ENCODE measurements at regions not wholly inside any gene's neighbourhood (a gene's known extent, or its start where the extent isn't known, plus 50 kb on each side); places are given as distances from the start of the nearest gene placed in this dataset.

DNA sequence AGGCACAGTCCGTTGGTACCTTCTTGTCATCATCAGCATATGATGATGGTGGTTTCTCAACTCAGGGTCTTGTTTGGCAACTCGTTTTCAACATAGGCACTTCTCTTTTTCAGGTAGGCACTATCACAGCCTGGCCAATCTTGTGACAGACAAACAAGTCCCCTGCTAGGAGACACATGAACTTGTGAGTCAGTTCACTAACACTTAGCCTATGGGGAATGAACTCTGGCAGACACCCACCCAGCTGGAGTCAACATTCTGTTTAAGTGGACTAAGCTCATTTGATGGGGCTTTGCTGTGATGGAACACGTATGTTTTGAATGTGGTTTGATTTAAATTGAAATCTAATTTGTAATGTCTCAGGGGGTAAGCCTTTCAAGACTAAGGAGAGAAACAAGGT lies 100.7 kb upstream of the MAMLD1 start (continued):
- TF ChIP-seq ZNF318 (IDR thresholded peaks at IDR 0.05; ENCODE audit: borderline replicate concordance in 1 of 2, low read depth in 1 of 2), result no peak

GRCh38 chrX:150268839-150269355 lies 94.2 kb upstream of the MAMLD1 start:
- Histone ChIP-seq H3K4me1 (replicated peaks in 1 of 2; ENCODE audit: control insufficient read depth in 2 of 2, insufficient read depth in 2 of 2, low read length in 2 of 2) (no peaks in the 10 kb centered on the region), H3K9me1 (ENCODE audit: control insufficient read depth, insufficient read depth, low read length) (no peaks in the 10 kb centered on the region), H3K4me3 (no peak overlapping the region), H3K9me3 (replicated peaks; ENCODE audit: control insufficient read depth, insufficient read depth, low read depth, low read length) (no peaks in the 10 kb centered on the region), H3K4me2 (ENCODE audit: insufficient read depth, low read length) (no peak overlapping the region), H3K36me3 (ENCODE audit: control insufficient read depth, insufficient read depth, low read length) (no peaks in the 10 kb centered on the region), H3K27me3 (ENCODE audit: control insufficient read depth in 2 of 2, insufficient read depth in 2 of 2, low read length in 2 of 2) (peaks cover 0 to 6% of the 10 kb centered on the region in 2 experiments; a peak in 1 of 5 replicates), H2AFZ (ENCODE audit: low read depth, low read length) (no peak overlapping the region), H4K20me1 (replicated peaks; ENCODE audit: control insufficient read depth, insufficient read depth, low read length) (no peaks in the 10 kb centered on the region), H3K27ac (ENCODE audit: extremely low read depth, low read depth, low read length) (no peak overlapping the region), H3K9ac (ENCODE audit: insufficient read depth in 1 of 2, low read depth in 2 of 2, low read length in 2 of 2) (no peak overlapping the region), H3K79me2 (ENCODE audit: control insufficient read depth, insufficient read depth, low read length) (no peaks in the 10 kb centered on the region)
- ChIA-PET CTCF (ENCODE audit: low intra/inter-chr PET ratio) (no interaction called here), POLR2A (no interaction called here)
- ATAC-seq (no peak), FAIRE-seq (no peak), DNase-seq (ENCODE audit: extremely low read depth in 1 of 4, low spot score in 3 of 4) (no peak)
- no TSS peak for BruUV-seq (replicated peaks)
- intact Hi-C loops (cut with micrococcal nuclease) (no loop called here), in situ Hi-C loops (cut with MboI) (no loop called here)
- 0% methylated on average over 2 of the region's 2 CpGs for WGBS (ENCODE audit: insufficient coverage, low coverage, missing lambda C conversion rate)
- no peak for TF ChIP-seq BHLHE40 (IDR thresholded peaks at IDR 0.05; ENCODE audit: low read length)
- TF ChIP-seq, protein P1, sequence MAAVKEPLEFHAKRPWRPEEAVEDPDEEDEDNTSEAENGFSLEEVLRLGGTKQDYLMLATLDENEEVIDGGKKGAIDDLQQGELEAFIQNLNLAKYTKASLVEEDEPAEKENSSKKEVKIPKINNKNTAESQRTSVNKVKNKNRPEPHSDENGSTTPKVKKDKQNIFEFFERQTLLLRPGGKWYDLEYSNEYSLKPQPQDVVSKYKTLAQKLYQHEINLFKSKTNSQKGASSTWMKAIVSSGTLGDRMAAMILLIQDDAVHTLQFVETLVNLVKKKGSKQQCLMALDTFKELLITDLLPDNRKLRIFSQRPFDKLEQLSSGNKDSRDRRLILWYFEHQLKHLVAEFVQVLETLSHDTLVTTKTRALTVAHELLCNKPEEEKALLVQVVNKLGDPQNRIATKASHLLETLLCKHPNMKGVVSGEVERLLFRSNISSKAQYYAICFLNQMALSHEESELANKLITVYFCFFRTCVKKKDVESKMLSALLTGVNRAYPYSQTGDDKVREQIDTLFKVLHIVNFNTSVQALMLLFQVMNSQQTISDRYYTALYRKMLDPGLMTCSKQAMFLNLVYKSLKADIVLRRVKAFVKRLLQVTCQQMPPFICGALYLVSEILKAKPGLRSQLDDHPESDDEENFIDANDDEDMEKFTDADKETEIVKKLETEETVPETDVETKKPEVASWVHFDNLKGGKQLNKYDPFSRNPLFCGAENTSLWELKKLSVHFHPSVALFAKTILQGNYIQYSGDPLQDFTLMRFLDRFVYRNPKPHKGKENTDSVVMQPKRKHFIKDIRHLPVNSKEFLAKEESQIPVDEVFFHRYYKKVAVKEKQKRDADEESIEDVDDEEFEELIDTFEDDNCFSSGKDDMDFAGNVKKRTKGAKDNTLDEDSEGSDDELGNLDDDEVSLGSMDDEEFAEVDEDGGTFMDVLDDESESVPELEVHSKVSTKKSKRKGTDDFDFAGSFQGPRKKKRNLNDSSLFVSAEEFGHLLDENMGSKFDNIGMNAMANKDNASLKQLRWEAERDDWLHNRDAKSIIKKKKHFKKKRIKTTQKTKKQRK (IDR thresholded peaks at IDR 0.05; ENCODE audit: borderline replicate concordance, low read depth, low read length), result no peak
- TF ChIP-seq ZNF507 (tag; conservative IDR thresholded peaks at IDR 0.05), result no peak
- no peak for TF ChIP-seq CHD4 (IDR thresholded peaks at IDR 0.05; ENCODE audit: insufficient read depth, insufficient replicate concordance, low read depth, low read length, poor library complexity, severe bottlenecking)
- no peak for TF ChIP-seq KLF6 (CRISPR knock-in tag; IDR thresholded peaks at IDR 0.05; ENCODE audit: borderline replicate concordance)
- TF ChIP-seq IFI16 (CRISPR knock-in tag; IDR thresholded peaks at IDR 0.05), result no peak
- TF ChIP-seq POU5F1 (IDR thresholded peaks at IDR 0.05; ENCODE audit: borderline replicate concordance, low read depth, low read length, partially characterized antibody), result no peak

Data from K562 (cell line).